Glutamatergic neuron (in vitro differentiated cells): ENCODE measurements at regions not wholly inside any gene's neighbourhood (a gene's known extent, or its start where the extent isn't known, plus 50 kb on each side); places are given as distances from the start of the nearest gene placed in this dataset.

Experiments used
- DNase-seq: peaks from one replicate; pipeline ENCODE4 v3.0.0; 2022
- H3K27ac Mint-ChIP-seq: one replicate; pipeline ENCODE4 v1.8.0; 2020; ENCODE audit warnings: mild to moderate bottlenecking, mixed read lengths, inconsistent platforms; ENCODE audit not compliant: unreplicated experiment
- H3K27me3 Mint-ChIP-seq: one replicate; pipeline ENCODE4 v1.8.0; 2020; ENCODE audit warnings: mild to moderate bottlenecking, moderate library complexity, mixed read lengths, inconsistent platforms; ENCODE audit not compliant: unreplicated experiment
- H3K36me3 Mint-ChIP-seq: one replicate; pipeline ENCODE4 v1.8.0; 2020; ENCODE audit warnings: mild to moderate bottlenecking, mixed read lengths, inconsistent platforms; ENCODE audit not compliant: unreplicated experiment
- H3K4me1 Mint-ChIP-seq: one replicate; pipeline ENCODE4 v1.8.0; 2020; ENCODE audit warnings: mild to moderate bottlenecking, low read depth, mixed read lengths, inconsistent platforms; ENCODE audit not compliant: unreplicated experiment
- H3K4me3 Mint-ChIP-seq: one replicate; pipeline ENCODE4 v1.8.0; 2020; ENCODE audit warnings: mild to moderate bottlenecking, mixed read lengths, inconsistent platforms; ENCODE audit not compliant: unreplicated experiment
- H3K9me3 Mint-ChIP-seq: one replicate; pipeline ENCODE4 v1.8.0; 2020; ENCODE audit warnings: mild to moderate bottlenecking, moderate library complexity, mixed read lengths, inconsistent platforms; ENCODE audit not compliant: unreplicated experiment
- CTCF ChIP-seq: fragments of 200-600 bp; sonication (generic); IDR thresholded peaks from one replicate; pipeline ENCODE4 v1.5.0; 2021; ENCODE audit not compliant: partially characterized antibody, unreplicated experiment

GRCh38 chr18:29873211-29873610 is 1169.3 kb downstream of the DSC3 start:
- Mint-ChIP-seq H3K4me3 (no peak overlapping the region), H3K4me1 (no peaks in the 10 kb centered on the region), H3K36me3 (peaks cover 8% of the 10 kb centered on the region), H3K27ac (no peak overlapping the region), H3K9me3 (peaks cover 1% of the 10 kb centered on the region), H3K27me3 (no peaks in the 10 kb centered on the region)
- TF ChIP-seq CTCF = no peak
- no peak for DNase-seq

DNA sequence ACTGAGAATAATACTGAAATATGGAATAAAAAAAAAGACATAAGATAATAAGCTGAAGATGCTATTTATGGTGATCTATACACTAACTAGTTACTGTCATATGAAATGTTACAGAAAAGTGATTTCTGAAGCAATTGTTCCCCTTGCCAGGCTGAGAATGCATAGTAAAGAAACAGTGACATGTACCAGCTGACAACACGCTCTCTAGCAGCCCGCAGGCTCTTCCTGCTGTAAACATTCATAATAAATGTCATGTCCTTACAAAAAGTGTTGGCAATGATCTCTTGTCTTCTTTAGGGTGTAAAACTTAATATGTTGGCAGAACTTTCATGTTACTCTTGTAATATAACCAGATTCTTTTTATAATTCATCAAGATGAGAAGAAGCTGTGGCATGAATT is 1171.3 kb downstream of the DSC3 start:
- TF ChIP-seq CTCF = no peak
- no peaks in the 10 kb centered on the region for H3K9me3 Mint-ChIP-seq
- H3K36me3 Mint-ChIP-seq = no peaks in the 10 kb centered on the region
- H3K27me3 Mint-ChIP-seq = no peaks in the 10 kb centered on the region
- DNase-seq = no peak
- H3K4me1 Mint-ChIP-seq = no peaks in the 10 kb centered on the region
- no peak overlapping the region for H3K4me3 Mint-ChIP-seq
- no peak overlapping the region for H3K27ac Mint-ChIP-seq

DNA sequence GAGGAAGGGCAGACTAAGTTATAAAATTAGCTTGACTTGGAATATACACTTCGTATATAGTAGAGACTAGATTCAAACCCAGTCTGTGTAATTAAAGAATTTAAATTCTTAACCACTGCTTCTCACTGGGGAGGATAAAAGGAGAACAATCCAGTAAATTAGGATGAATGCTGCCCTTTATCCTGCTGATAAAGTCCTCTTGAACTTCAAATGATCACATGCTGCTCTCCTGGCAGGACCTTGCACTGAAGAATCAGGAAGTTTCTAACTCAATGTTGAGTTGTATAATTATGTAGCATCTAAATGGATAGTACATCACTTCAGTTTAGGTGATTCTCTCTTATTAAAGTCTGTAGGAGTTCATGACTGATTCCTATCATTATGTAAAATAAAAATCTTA is 1179.7 kb downstream of the DSC3 start:
- Mint-ChIP-seq H3K27me3 (no peaks in the 10 kb centered on the region), H3K4me3 (no peak overlapping the region), H3K36me3 (no peaks in the 10 kb centered on the region), H3K9me3 (no peaks in the 10 kb centered on the region), H3K27ac (no peak overlapping the region), H3K4me1 (peaks cover 3% of the 10 kb centered on the region)
- DNase-seq = no peak
- TF ChIP-seq CTCF = no peak

DNA sequence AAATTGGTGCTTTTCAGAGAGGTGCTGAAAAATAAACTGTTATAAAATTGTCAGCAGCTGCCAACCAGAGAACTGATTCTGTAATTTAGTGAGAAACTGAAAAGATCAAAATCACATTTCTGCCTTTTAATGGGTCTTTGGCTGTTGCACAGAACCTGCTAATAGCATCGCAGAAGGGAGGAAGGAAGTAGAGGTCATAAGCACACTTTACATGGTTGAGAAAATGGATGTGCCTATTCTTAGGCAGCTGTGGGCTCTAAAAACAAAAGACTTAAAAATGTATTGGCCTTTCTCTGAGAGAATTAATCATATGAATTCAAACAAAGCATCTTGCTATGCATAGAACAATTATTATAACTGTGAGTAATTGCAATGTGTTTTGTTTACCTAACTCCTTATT is 1186.9 kb downstream of the DSC3 start:
- TF ChIP-seq CTCF = no peak
- no peaks in the 10 kb centered on the region for H3K36me3 Mint-ChIP-seq
- no peak overlapping the region for H3K4me3 Mint-ChIP-seq
- H3K9me3 Mint-ChIP-seq = no peaks in the 10 kb centered on the region
- no peaks in the 10 kb centered on the region for H3K27me3 Mint-ChIP-seq
- H3K27ac Mint-ChIP-seq = no peak overlapping the region
- peaks cover 12% of the 10 kb centered on the region for H3K4me1 Mint-ChIP-seq
- DNase-seq = no peak

DNA sequence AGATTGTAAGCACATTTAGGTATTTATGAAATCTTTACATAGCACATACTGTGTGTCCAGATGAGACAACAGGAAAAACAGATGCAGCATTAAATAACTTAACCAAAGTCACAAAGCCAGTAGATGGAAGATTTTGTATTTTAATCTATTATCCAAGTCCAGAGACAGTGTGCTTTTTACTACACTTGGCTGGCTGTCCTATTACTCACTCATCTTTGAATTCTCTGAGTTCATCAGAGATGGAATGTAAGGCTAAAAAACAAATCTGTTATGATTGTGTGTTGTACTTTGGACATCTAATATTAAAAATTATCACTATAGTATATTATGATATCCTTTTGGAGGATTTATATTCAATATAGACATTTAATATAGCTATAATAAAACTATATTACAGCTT is 1189.4 kb downstream of the DSC3 start:
- Mint-ChIP-seq H3K9me3 (no peaks in the 10 kb centered on the region), H3K27ac (no peak overlapping the region), H3K36me3 (no peaks in the 10 kb centered on the region), H3K27me3 (peaks cover 2% of the 10 kb centered on the region), H3K4me1 (peaks cover 9% of the 10 kb centered on the region), H3K4me3 (no peak overlapping the region)
- TF ChIP-seq CTCF = no peak
- DNase-seq = no peak
